ENCODE measurements at regions not wholly inside any gene's neighbourhood (a gene's known extent, or its start where the extent isn't known, plus 50 kb on each side); places are given as distances from the start of the nearest gene placed in this dataset.

DNA sequence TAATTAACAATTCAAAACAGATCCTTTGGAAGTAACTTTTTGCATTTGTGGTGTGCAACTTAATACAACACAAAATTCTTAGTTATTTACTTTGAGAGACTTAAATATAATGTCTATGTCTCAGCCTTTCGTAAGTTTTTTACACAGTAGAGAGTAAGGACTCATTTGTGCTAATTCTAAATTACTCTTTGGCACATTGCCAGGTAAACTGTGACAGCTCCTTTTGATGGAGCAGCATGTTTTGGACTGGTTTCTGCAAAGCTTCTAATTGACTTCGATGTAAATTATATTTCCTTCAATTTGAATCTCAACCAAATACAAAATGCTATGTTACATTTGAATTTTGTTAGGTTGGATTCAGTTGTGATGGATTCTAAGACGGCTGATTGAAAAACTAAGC, 450.7 kb upstream of the OPRM1 start:
- DNase-seq: no peak
- Mint-ChIP-seq H3K27ac (ENCODE audit: unreplicated experiment) (no peak overlapping the region), H3K27me3 (ENCODE audit: unreplicated experiment) (no peaks in the 10 kb centered on the region), H3K4me3 (ENCODE audit: unreplicated experiment) (no peak overlapping the region), H3K4me1 (ENCODE audit: low read depth, unreplicated experiment) (no peaks in the 10 kb centered on the region), H3K9me3 (ENCODE audit: unreplicated experiment) (no peaks in the 10 kb centered on the region), H3K36me3 (ENCODE audit: unreplicated experiment) (no peaks in the 10 kb centered on the region)
- TF ChIP-seq, protein P1, sequence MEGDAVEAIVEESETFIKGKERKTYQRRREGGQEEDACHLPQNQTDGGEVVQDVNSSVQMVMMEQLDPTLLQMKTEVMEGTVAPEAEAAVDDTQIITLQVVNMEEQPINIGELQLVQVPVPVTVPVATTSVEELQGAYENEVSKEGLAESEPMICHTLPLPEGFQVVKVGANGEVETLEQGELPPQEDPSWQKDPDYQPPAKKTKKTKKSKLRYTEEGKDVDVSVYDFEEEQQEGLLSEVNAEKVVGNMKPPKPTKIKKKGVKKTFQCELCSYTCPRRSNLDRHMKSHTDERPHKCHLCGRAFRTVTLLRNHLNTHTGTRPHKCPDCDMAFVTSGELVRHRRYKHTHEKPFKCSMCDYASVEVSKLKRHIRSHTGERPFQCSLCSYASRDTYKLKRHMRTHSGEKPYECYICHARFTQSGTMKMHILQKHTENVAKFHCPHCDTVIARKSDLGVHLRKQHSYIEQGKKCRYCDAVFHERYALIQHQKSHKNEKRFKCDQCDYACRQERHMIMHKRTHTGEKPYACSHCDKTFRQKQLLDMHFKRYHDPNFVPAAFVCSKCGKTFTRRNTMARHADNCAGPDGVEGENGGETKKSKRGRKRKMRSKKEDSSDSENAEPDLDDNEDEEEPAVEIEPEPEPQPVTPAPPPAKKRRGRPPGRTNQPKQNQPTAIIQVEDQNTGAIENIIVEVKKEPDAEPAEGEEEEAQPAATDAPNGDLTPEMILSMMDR (IDR thresholded peaks at IDR 0.05; ENCODE audit: partially characterized antibody, unreplicated experiment): no peak

DNA sequence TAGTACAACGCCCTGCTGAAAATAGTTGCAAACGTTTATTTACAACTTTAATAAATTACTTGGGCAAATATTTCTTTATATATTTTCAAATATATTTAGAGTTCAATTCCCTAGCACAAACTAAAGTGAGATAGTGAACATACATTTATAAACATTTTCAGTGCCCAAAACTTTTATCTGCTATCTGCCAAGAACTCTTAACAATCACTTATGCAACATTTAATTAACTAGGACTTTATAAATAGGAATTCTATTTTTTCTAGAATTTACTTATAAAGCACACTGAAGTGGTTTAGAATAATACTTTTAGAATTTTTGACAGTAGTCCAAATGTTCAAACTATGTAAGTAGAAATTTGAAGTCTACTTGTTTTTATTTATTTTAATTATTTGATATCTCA, 452.6 kb upstream of the RGS17 start:
- H3K9me3 Mint-ChIP-seq (ENCODE audit: unreplicated experiment): no peaks in the 10 kb centered on the region
- H3K4me3 Mint-ChIP-seq (ENCODE audit: unreplicated experiment): no peak overlapping the region
- no peak overlapping the region for H3K27ac Mint-ChIP-seq (ENCODE audit: unreplicated experiment)
- TF ChIP-seq, protein P1 (IDR thresholded peaks at IDR 0.05; ENCODE audit: partially characterized antibody, unreplicated experiment): no peak
- H3K4me1 Mint-ChIP-seq (ENCODE audit: low read depth, unreplicated experiment): no peaks in the 10 kb centered on the region
- H3K36me3 Mint-ChIP-seq (ENCODE audit: unreplicated experiment): no peaks in the 10 kb centered on the region
- no peak for DNase-seq
- no peaks in the 10 kb centered on the region for H3K27me3 Mint-ChIP-seq (ENCODE audit: unreplicated experiment)

DNA sequence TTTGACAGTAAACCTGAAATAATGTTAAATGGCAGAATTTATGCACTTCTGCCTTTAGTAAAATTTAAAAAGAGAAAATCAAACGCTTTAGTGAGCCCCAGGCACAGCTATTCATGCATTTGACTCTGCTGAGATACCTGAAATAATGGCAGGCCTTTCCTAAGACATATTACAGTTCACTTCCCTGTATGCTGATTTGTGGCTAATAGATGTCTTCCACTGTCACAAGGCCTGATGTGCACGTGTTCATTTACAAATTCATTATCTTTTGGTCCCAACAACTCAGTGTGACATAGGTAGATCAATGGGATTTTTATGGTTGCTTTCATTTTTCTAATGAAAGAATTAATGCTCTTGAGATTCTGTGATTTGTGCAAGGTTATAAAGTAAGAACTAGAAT, 449.7 kb upstream of the RGS17 start:
- Mint-ChIP-seq H3K4me1 (ENCODE audit: low read depth, unreplicated experiment) (no peaks in the 10 kb centered on the region), H3K9me3 (ENCODE audit: unreplicated experiment) (no peaks in the 10 kb centered on the region), H3K4me3 (ENCODE audit: unreplicated experiment) (no peak overlapping the region), H3K36me3 (ENCODE audit: unreplicated experiment) (no peaks in the 10 kb centered on the region), H3K27me3 (ENCODE audit: unreplicated experiment) (no peaks in the 10 kb centered on the region), H3K27ac (ENCODE audit: unreplicated experiment) (no peak overlapping the region)
- TF ChIP-seq, protein P1 (IDR thresholded peaks at IDR 0.05; ENCODE audit: partially characterized antibody, unreplicated experiment): no peak
- DNase-seq: no peak

DNA sequence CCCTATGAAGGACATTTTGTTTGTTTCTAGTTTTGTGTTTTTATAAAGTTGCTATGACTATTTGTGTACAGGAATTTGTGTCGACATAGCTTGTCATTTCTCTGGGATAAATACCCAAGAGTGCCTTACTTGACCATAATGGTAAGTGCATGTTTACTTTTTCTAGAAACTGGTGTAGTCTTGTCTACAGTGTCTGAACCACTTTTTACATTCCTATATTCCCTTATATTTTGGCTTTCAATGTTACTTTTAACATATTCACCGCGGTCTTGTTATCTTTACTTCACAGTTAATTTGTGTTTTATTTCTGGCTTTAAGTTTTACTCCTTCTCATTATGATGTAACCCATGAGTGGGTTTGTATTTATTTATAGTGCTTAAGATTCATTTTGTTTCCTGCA, 444.4 kb upstream of the RGS17 start:
- H3K4me3 Mint-ChIP-seq (ENCODE audit: unreplicated experiment): no peak overlapping the region
- no peak overlapping the region for H3K27ac Mint-ChIP-seq (ENCODE audit: unreplicated experiment)
- H3K36me3 Mint-ChIP-seq (ENCODE audit: unreplicated experiment): no peaks in the 10 kb centered on the region
- no peak for DNase-seq
- H3K27me3 Mint-ChIP-seq (ENCODE audit: unreplicated experiment): no peaks in the 10 kb centered on the region
- H3K4me1 Mint-ChIP-seq (ENCODE audit: low read depth, unreplicated experiment): peaks cover 7% of the 10 kb centered on the region
- no peaks in the 10 kb centered on the region for H3K9me3 Mint-ChIP-seq (ENCODE audit: unreplicated experiment)
- TF ChIP-seq, protein P1 (IDR thresholded peaks at IDR 0.05; ENCODE audit: partially characterized antibody, unreplicated experiment): no peak

DNA sequence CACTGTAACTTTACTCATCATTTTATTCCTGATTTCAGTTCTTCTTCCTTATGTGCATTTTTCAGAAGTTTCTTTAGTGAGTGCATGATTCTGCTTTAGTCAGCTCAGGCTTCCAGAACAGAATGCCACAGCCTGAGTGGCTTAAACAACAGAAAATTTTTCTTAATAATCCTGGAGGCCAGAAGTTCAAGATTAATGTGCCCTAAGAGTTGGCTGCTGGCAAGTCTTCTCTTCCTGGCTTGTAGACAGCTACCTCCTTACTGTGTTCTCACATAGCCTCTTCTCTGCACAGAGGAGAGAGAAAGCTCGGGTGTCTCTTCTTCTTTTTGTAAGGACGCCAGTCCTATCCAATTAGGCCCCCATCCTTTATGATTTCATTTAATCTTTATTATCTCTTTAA, 443.1 kb upstream of the RGS17 start:
- TF ChIP-seq, protein P1 (IDR thresholded peaks at IDR 0.05; ENCODE audit: partially characterized antibody, unreplicated experiment): no peak
- Mint-ChIP-seq H3K9me3 (ENCODE audit: unreplicated experiment) (no peaks in the 10 kb centered on the region), H3K4me1 (ENCODE audit: low read depth, unreplicated experiment) (peaks cover 7% of the 10 kb centered on the region), H3K27me3 (ENCODE audit: unreplicated experiment) (no peaks in the 10 kb centered on the region), H3K4me3 (ENCODE audit: unreplicated experiment) (no peak overlapping the region), H3K36me3 (ENCODE audit: unreplicated experiment) (no peaks in the 10 kb centered on the region), H3K27ac (ENCODE audit: unreplicated experiment) (no peak overlapping the region)
- no peak for DNase-seq
